Activated T-helper 1 cell treated with anti-CD3 and anti-CD28 coated beads, Interleukin-12 subunit alpha, Interleukin-12 subunit beta, Interleukin-2, Interleukin-4 antibody, amounts not matched to agents 30 ng/mL and 10 ng/mL and 1 ng/mL, durations not matched to agents 14 hours and 24 hours and 36 hours (primary cell): ENCODE measurements at regions not wholly inside any gene's neighbourhood (a gene's known extent, or its start where the extent isn't known, plus 50 kb on each side); places are given as distances from the start of the nearest gene placed in this dataset.
"Not testable (repeated sequence)": the region's sequence is repeated elsewhere in the genome, so short reads cannot be mapped to it uniquely, and the experiment has no call there.

ENCODE experiments used
- DNase-seq: peaks from one replicate; pipeline ENCODE4 v3.0.0; 2021; ENCODE audit warnings: low spot score
- H3K27ac Mint-ChIP-seq: one replicate; pipeline ENCODE4 v1.8.0; 2021; ENCODE audit warnings: mild to moderate bottlenecking, mixed read lengths
- H3K27me3 Mint-ChIP-seq: one replicate; pipeline ENCODE4 v1.8.0; 2022; ENCODE audit warnings: mild to moderate bottlenecking, moderate library complexity, mixed read lengths; ENCODE audit not compliant: insufficient read depth
- H3K36me3 Mint-ChIP-seq: one replicate; pipeline ENCODE4 v1.8.0; 2021; ENCODE audit warnings: low read depth, mixed read lengths
- H3K4me1 Mint-ChIP-seq: one replicate; pipeline ENCODE4 v1.8.0; 2021; ENCODE audit warnings: low read depth, mixed read lengths
- H3K4me3 Mint-ChIP-seq: one replicate; pipeline ENCODE4 v1.8.0; 2021; ENCODE audit warnings: mild to moderate bottlenecking, moderate library complexity, mixed read lengths
- H3K9me3 Mint-ChIP-seq: one replicate; pipeline ENCODE4 v1.8.0; 2021; ENCODE audit warnings: mixed read lengths
- intact Hi-C: fragments of 100-400 bp; cut with micrococcal nuclease; formaldehyde crosslinking; loops from one replicate; pipeline ENCODE4 v1.15.1; 2024

DNA sequence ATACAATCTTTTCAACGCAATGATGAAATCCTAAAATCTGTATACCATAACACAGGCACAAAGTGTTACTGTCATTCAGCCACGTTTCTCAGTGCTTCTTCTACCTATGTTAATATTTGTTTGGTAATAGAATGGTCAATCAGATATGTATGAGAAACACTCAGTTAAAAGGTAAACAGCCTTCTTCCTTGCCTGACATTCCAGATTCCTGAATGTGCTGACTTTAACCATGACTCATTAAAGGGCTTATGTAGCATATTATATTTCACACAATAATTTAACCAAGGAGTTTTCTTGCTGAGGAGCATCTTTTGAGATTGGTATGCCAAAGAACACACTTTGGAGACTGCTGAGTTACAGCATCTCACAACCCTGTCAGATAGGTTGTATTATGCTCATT is 187.6 kb downstream of the CETN3 start:
- H3K27me3 Mint-ChIP-seq: no peaks in the 10 kb centered on the region
- H3K9me3 Mint-ChIP-seq: no peaks in the 10 kb centered on the region
- intact Hi-C loops: no loop called here
- DNase-seq: no peak
- H3K4me3 Mint-ChIP-seq: no peak overlapping the region
- H3K36me3 Mint-ChIP-seq: no peaks in the 10 kb centered on the region
- no peaks in the 10 kb centered on the region for H3K4me1 Mint-ChIP-seq
- no peak overlapping the region for H3K27ac Mint-ChIP-seq

DNA sequence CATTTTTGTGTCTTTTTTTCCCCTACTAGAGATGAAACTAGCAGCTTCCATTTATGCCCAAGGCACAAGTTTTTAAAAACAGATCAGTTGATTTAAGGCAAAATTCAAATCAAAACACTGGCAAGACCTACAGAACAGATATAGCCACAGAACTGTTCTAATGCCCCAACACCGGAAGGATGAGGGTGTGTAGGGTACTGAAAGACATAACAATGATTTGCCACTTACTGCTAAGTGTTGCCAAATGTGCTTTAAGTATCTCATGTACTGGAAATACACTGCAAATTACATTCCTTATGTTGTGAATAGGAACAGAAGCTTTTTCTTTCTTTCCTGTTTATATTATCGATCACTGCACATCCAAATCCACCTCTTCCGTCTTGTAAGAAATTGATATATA is 189.0 kb downstream of the CETN3 start:
- H3K9me3 Mint-ChIP-seq: no peaks in the 10 kb centered on the region
- intact Hi-C loops: no loop called here
- no peaks in the 10 kb centered on the region for H3K36me3 Mint-ChIP-seq
- no peak overlapping the region for H3K4me3 Mint-ChIP-seq
- no peaks in the 10 kb centered on the region for H3K4me1 Mint-ChIP-seq
- no peaks in the 10 kb centered on the region for H3K27me3 Mint-ChIP-seq
- H3K27ac Mint-ChIP-seq: no peak overlapping the region
- no peak for DNase-seq

DNA sequence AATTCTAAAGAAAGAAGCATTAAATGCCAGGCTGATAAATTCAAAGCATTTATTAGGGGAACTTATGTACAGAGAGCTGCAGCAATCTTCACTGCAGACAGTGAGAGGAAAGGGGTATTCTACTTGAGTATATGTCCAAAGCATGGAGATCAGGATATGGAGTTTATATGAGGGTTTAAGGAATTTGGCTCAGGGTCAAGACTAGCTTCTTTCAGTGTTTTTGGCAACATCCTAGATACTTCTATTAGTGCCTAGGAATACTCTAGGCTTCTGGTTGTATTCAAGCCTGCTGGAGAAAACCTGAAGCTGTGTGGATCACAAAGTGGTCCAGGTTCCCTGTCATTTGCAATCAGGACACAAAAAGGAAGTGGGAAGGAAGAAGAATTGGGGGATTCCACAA is 194.6 kb downstream of the CETN3 start:
- Mint-ChIP-seq H3K4me1 (no peaks in the 10 kb centered on the region), H3K27ac (no peak overlapping the region), H3K4me3 (no peak overlapping the region), H3K9me3 (no peaks in the 10 kb centered on the region), H3K36me3 (no peaks in the 10 kb centered on the region), H3K27me3 (no peaks in the 10 kb centered on the region)
- DNase-seq: no peak
- intact Hi-C loops: no loop called here

DNA sequence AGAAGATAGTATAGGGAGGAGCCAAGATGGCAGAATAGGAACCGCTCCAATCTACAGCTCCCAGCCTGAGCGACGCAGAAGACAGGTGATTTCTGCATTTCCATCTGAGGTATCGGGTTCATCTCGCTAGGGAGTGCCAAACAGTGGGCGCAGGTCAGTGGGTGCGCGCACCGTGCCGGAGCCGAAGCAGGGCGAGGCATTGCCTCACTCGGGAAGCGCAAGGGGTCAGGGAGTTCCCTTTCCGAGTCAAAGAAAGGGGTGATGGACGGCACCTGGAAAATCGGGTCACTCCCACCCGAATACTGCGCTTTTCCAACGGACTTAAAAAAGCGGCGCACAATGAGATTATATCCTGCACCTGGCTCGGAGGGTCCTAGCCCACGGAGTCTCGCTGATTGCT is 201.2 kb downstream of the CETN3 start:
- H3K27ac Mint-ChIP-seq, H3K36me3 Mint-ChIP-seq, H3K27me3 Mint-ChIP-seq, DNase-seq, H3K4me3 Mint-ChIP-seq, H3K4me1 Mint-ChIP-seq, H3K9me3 Mint-ChIP-seq, intact Hi-C loops: not testable (repeated sequence)

DNA sequence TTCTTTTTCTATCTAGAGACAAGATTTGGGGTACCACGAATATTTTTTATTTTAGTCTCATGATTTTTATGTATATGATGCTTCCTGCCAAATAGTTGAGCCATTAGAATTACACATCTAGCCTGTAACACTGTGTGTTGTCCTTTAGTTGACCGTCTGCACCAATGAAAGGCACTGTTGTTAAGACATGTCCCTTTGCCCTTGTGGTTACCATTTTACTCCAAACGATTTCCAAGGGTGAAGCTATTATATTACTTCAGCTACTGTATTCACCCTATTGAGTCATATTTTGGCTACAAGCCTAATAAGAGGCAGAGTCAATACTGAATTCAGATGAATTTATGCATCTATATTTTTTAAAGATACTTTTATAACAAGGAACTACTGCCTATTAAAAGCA is 207.6 kb downstream of the CETN3 start:
- intact Hi-C loops: no loop called here
- Mint-ChIP-seq H3K27me3 (no peaks in the 10 kb centered on the region), H3K4me1 (no peaks in the 10 kb centered on the region), H3K9me3 (no peaks in the 10 kb centered on the region), H3K36me3 (no peaks in the 10 kb centered on the region), H3K4me3 (no peak overlapping the region), H3K27ac (no peak overlapping the region)
- no peak for DNase-seq

DNA sequence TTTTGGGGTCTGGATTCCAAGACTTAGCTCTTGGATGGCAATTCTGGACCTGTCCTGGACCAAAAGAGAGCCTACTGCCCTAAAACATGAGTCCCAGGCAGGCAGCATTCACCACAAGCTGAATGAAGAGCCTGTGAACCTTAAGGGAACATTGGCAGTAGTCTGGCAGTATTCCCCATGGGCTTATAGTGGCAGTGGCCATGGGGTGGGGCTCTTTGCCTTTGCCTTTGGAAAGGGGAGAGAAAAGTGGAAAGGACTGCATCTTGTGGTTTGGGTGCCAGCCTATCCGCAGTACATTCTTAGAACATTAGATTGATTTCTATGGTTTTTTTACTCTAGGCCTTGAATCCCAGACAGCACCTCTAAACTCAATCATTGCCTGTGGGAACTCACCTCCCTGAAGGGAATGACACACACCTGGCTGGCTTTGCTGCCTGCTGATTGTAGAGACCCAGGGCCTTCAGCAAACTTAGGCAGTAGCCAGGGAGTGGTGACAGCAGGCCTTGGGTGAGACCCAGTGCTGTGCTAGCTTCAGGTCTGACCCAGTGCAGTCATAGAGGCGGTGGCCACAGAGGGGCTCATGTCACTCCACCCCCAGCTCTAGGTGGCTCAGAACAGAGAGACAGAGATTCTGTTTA is 216.3 kb downstream of the CETN3 start:
- DNase-seq: no peak
- Mint-ChIP-seq H3K4me3 (no peak overlapping the region), H3K27me3 (peaks cover 2% of the 10 kb centered on the region), H3K9me3 (no peaks in the 10 kb centered on the region), H3K36me3 (no peaks in the 10 kb centered on the region), H3K27ac (no peak overlapping the region), H3K4me1 (no peaks in the 10 kb centered on the region)
- intact Hi-C loops: no loop called here

DNA sequence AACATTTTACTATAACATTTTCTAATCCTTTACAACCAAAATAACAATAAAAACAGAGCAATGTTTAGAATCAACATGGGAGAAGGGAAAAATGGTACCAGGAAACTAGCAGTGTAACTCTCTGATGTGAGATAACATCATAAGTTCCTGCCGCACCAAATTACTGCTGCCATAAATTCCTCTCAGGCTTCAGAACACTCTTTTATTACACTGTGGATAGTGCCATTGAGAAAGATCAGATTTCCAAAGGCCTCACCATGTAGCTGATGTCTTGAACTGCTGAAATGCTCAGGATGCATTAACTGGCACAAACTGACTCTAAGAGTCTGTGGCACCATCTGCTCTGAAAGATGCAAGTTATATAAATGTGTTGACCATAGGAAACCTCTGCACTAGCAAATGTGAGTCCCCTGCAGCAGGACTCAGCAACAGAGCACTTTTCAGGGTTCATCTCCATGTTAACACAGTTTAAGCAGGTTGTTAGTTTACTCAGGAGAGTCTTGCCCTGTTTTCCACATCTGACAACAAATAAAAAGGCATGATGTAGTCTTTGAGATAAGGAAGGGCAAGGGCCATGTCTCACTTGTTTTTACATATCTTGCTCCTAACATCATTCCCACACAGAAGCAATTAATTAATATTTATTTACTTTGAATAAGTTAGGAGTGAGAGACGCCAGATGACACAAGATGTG is 218.1 kb downstream of the CETN3 start:
- H3K27ac Mint-ChIP-seq: no peak overlapping the region
- no peaks in the 10 kb centered on the region for H3K9me3 Mint-ChIP-seq
- no peaks in the 10 kb centered on the region for H3K36me3 Mint-ChIP-seq
- no peak overlapping the region for H3K4me3 Mint-ChIP-seq
- no peak for DNase-seq
- H3K27me3 Mint-ChIP-seq: peaks cover 2% of the 10 kb centered on the region
- no peaks in the 10 kb centered on the region for H3K4me1 Mint-ChIP-seq
- intact Hi-C loops: no loop called here

DNA sequence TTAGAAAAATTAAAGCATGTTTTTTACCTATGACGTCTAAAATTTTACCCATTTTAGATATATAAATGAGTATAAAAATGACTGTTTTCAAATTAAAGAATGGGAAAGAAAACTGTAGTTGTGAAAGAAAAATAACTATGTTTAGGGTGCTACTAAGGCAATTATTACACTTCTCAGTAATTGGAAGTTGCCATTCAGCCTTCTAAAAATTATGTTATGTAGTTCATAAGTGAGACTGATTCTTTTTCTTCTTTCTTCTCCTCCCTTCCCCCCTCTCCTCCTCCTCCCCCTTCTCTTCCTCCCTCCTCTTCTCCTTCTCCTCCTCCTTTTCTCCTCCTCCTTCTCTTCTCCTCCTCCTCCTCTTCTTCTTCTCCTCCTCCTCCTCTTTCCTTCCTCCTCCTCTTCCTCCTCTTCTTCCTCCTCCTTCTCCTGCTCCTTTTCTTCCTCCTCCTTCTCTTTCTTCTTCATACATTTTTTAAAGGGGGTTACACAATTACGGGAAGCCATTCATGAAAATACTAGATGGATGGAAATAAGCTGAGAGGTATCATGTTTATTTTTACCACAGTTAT is 223.6 kb downstream of the CETN3 start:
- no peak overlapping the region for H3K27ac Mint-ChIP-seq
- intact Hi-C loops: no loop called here
- H3K4me1 Mint-ChIP-seq: no peaks in the 10 kb centered on the region
- no peaks in the 10 kb centered on the region for H3K36me3 Mint-ChIP-seq
- H3K27me3 Mint-ChIP-seq: no peaks in the 10 kb centered on the region
- H3K4me3 Mint-ChIP-seq: no peak overlapping the region
- H3K9me3 Mint-ChIP-seq: no peaks in the 10 kb centered on the region
- DNase-seq: no peak

DNA sequence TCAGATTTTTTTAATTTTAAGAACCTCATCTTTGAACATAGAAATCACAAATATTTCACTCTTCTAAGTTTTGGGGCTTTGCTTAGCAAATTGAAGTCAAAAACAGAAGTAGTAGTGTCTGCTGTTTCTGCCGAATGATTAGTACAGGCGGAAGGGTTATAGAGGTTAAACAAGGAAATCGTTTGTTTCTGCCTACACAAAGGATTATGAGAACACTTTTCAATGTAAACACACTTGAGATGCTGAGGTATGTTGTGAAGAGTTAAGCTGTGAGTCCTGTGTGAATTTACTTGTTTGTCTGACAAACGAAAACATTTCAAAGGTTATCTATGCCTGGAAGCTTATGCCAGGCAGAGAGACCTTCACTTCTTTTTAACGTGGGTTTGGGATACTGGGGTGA is 224.8 kb downstream of the CETN3 start:
- intact Hi-C loops: no loop called here
- Mint-ChIP-seq H3K9me3 (no peaks in the 10 kb centered on the region), H3K4me1 (no peaks in the 10 kb centered on the region), H3K27ac (no peak overlapping the region), H3K27me3 (no peaks in the 10 kb centered on the region), H3K36me3 (no peaks in the 10 kb centered on the region), H3K4me3 (no peak overlapping the region)
- no peak for DNase-seq

DNA sequence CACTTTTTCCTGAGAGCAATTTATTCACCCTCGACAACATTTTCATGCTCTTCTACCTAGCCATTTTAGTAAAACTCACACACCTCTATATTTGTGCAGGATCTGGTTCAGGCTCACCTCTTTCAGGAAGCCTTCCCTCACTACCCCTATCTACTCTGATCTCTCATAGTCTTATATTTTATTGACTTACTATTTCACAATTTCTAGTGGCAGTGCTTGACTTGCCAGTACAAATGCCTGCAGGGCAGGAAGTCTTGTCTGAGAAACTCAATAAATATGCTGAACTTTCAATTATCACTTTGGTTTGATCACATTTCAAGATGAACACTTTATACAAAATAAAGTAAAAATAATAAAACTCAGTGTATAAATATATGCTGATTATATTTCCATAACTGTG is 226.8 kb downstream of the CETN3 start:
- Mint-ChIP-seq H3K9me3 (no peaks in the 10 kb centered on the region), H3K27ac (no peak overlapping the region), H3K27me3 (no peaks in the 10 kb centered on the region), H3K4me1 (no peaks in the 10 kb centered on the region), H3K4me3 (no peak overlapping the region), H3K36me3 (no peaks in the 10 kb centered on the region)
- intact Hi-C loops: no loop called here
- no peak for DNase-seq

DNA sequence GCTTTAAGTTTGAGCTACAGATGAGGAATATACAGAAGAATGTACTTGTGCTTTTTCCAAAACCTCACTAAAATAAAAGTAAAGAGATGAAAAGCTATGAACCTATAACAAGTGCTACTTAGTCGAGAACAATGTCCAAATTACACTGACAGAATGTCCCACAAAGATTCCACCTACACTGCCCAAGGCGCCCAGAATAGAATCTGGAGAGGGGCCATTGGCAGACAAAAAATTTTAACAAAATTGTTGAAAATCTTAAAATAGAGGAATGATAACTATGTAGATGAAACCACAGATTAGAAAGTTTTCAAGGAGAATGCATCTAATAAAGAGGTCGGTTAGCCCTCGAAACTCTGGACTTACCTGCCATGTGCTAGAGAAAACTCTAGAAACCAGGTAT is 235.3 kb downstream of the CETN3 start:
- H3K4me1 Mint-ChIP-seq: no peaks in the 10 kb centered on the region
- DNase-seq: no peak
- no peak overlapping the region for H3K27ac Mint-ChIP-seq
- no peaks in the 10 kb centered on the region for H3K36me3 Mint-ChIP-seq
- H3K9me3 Mint-ChIP-seq: peaks cover 4% of the 10 kb centered on the region
- no peaks in the 10 kb centered on the region for H3K27me3 Mint-ChIP-seq
- H3K4me3 Mint-ChIP-seq: no peak overlapping the region
- intact Hi-C loops: no loop called here

DNA sequence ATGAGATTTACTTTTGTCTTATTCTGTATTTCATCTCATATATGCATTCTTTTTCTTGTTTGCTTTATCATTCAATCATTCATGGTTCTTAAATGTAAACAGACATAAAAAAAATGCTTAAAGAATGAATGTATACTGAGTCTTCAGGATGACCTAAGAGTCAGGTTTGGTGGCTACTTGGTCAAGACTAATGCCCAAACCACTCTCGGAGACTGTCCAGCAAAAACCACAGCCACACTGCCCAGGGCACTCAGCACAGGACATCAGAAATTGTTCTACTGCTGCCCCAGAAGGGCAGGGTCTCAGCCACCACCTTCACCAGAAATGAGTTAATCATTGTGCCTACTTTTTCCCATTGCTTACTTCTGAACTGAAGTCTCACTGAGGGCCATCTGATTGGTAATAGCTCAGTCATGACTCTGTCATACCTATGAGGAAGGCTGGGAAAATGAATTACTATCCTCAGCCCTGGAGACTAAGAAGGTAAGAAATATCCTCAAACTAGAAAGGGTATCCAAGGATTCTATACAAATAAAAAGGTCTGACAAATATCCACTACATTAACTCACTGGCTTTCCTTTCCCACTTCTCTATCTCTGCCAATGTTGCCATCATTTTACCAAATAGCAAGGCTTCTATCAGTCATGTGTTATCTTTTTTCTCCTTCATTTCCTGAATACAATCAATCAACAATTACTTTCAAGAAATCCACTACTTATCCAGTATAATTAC is 236.1 kb downstream of the CETN3 start:
- no peak overlapping the region for H3K27ac Mint-ChIP-seq
- intact Hi-C loops: no loop called here
- no peak overlapping the region for H3K4me3 Mint-ChIP-seq
- no peaks in the 10 kb centered on the region for H3K27me3 Mint-ChIP-seq
- no peak for DNase-seq
- H3K4me1 Mint-ChIP-seq: no peaks in the 10 kb centered on the region
- H3K36me3 Mint-ChIP-seq: no peaks in the 10 kb centered on the region
- H3K9me3 Mint-ChIP-seq: peaks cover 4% of the 10 kb centered on the region

DNA sequence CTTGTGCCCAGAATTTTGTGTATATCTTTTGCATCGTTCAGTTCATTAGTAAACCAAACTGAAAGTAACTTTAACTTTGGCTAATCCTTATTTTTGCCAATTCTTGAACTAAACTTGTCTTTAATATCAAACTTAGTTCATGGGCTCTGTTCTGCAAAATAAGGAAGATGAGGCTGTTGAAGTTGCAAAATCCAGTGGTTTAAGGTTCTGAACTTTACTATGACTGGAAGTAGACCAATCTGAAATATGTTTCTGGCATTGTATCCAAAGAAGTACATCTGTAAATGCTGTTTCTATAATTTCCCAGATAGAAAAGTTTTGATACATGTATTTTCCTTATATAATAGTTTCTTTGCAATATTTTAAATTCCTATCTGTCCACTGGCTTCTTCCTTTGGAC is 238.1 kb downstream of the CETN3 start:
- no peak overlapping the region for H3K27ac Mint-ChIP-seq
- intact Hi-C loops: no loop called here
- H3K9me3 Mint-ChIP-seq: no peaks in the 10 kb centered on the region
- no peaks in the 10 kb centered on the region for H3K27me3 Mint-ChIP-seq
- H3K36me3 Mint-ChIP-seq: no peaks in the 10 kb centered on the region
- H3K4me1 Mint-ChIP-seq: no peaks in the 10 kb centered on the region
- H3K4me3 Mint-ChIP-seq: no peak overlapping the region
- no peak for DNase-seq
